K562 (cell line): ENCODE measurements at regions not wholly inside any gene's neighbourhood (a gene's known extent, or its start where the extent isn't known, plus 50 kb on each side); places are given as distances from the start of the nearest gene placed in this dataset.

Source experiments
- ATAC-seq: fragments of 200-7000 bp; cut with Tn5 transposase; 3 replicates; pipeline ENCODE4 v1.9.1; 2020; ENCODE audit warnings: moderate library complexity
- BruUV-seq: library from RNA; stranded (reverse); fragments of 400-500 nt; replicated peaks from 2 replicates; lab custom pipeline; 2021; lab: Mats Ljungman, UMichigan
- CTCF ChIA-PET: fragments of 300-600 bp; formaldehyde crosslinking; extraction: SDS; loops from one replicate; lab custom pipeline; 2021; ENCODE audit warnings: low intra/inter-chr PET ratio; lab: Yijun Ruan, JAX
- POLR2A ChIA-PET: fragments of 300-600, 350-650 bp; sonication (Branson Sonifier 250); formaldehyde crosslinking; extraction: SDS; loops from one replicate; lab custom pipeline; 2021; ENCODE audit warnings: antibody characterized with exemption, inconsistent platforms; lab: Yijun Ruan, JAX
- DNase-seq, 4 experiments: peaks; one replicate each; pipeline versions ENCODE4 v3.0.0 to v3.0.0-alpha.2; 2011 to 2018; ENCODE audit warnings: low spot score in 3 of 4, mixed read lengths in 3 of 4; ENCODE audit errors: extremely low read depth in 1 of 4
- FAIRE-seq: peaks from 2 replicates; lab custom pipeline; 2011; peaks lifted over from hg19 to GRCh38; lab: Jason Lieb, UNC
- H2AFZ ChIP-seq: 2 replicates; pipeline ENCODE4 v1.6.0; 2011; ENCODE audit warnings: low read depth, low read length, control low read depth, inconsistent platforms
- H3K27ac ChIP-seq: fragments of 200-600 bp; 3 replicates; pipeline ENCODE4 v1.8.0; 2011; ENCODE audit warnings: low read depth, mild to moderate bottlenecking, control low read depth, inconsistent platforms, low read length, moderate library complexity, mixed read lengths; ENCODE audit errors: extremely low read depth
- H3K27me3 ChIP-seq, 2 experiments: fragments of 300-600 bp in 1 of 2; 2 replicates in 1 of 2; 3 replicates in 1 of 2; pipeline versions ENCODE4 v1.6.0 to v1.8.0; 2011; ENCODE audit warnings: inconsistent platforms in 2 of 2, low read length in 2 of 2, mild to moderate bottlenecking in 1 of 2, mixed read lengths in 1 of 2, moderate library complexity in 1 of 2; ENCODE audit not compliant: control insufficient read depth in 2 of 2, insufficient read depth in 2 of 2
- H3K36me3 ChIP-seq: fragments of 300-600 bp; 3 replicates; pipeline ENCODE4 v1.8.0; 2011; ENCODE audit warnings: mild to moderate bottlenecking, low read length, inconsistent platforms; ENCODE audit not compliant: control insufficient read depth, insufficient read depth
- H3K4me1 ChIP-seq, 2 experiments: fragments of 200-600 bp in 1 of 2; replicated peaks in 1 of 2; 2 replicates in 1 of 2; 3 replicates in 1 of 2; pipeline versions ENCODE4 v1.5.1 to v1.8.0; 2011; ENCODE audit warnings: inconsistent platforms in 2 of 2, low read length in 2 of 2, mild to moderate bottlenecking in 1 of 2, mixed read lengths in 1 of 2, moderate library complexity in 1 of 2; ENCODE audit not compliant: control insufficient read depth in 2 of 2, insufficient read depth in 2 of 2
- H3K4me2 ChIP-seq: 2 replicates; pipeline ENCODE4 v1.6.1; 2011; ENCODE audit warnings: low read length, control low read depth, inconsistent platforms, mixed read lengths; ENCODE audit not compliant: insufficient read depth
- H3K4me3 ChIP-seq: fragments of 200-600 bp; sonication (generic), shearing (Covaris generic); 2 replicates; pipeline ENCODE4 v1.5.1; 2016; ENCODE audit warnings: control low read depth, inconsistent platforms
- H3K79me2 ChIP-seq: fragments of 200-600 bp; 3 replicates; pipeline ENCODE4 v1.8.0; 2011; ENCODE audit warnings: low read length, inconsistent platforms; ENCODE audit not compliant: control insufficient read depth, insufficient read depth
- H3K9ac ChIP-seq, 2 experiments: 2 replicates each; pipeline versions ENCODE4 v1.6.0 to v1.6.1; 2011; ENCODE audit warnings: low read depth in 2 of 2, low read length in 2 of 2, control low read depth in 1 of 2, inconsistent platforms in 1 of 2, mild to moderate bottlenecking in 1 of 2, mixed read lengths in 1 of 2; ENCODE audit not compliant: insufficient read depth in 1 of 2
- H3K9me1 ChIP-seq: one replicate; pipeline ENCODE4 v1.6.0; 2011; ENCODE audit warnings: inconsistent platforms, mild to moderate bottlenecking, low read length, moderate library complexity; ENCODE audit not compliant: control insufficient read depth, insufficient read depth
- H3K9me3 ChIP-seq: replicated peaks from 2 replicates; pipeline ENCODE4 v1.5.1; 2011; ENCODE audit warnings: low read depth, low read length, inconsistent platforms; ENCODE audit not compliant: control insufficient read depth, insufficient read depth
- H4K20me1 ChIP-seq: replicated peaks from 2 replicates; pipeline ENCODE4 v1.6.1; 2011; ENCODE audit warnings: low read length, inconsistent platforms, mixed read lengths; ENCODE audit not compliant: control insufficient read depth, insufficient read depth
- CHD1 ChIP-seq: fragments of 200-600 bp; sonication (generic); IDR thresholded peaks from one replicate; pipeline ENCODE4 v1.6.1; 2012; ENCODE audit warnings: mild to moderate bottlenecking, moderate library complexity, low read length, inconsistent platforms
- HDAC8 ChIP-seq: fragments of 450-650 bp; IDR thresholded peaks from 2 replicates; pipeline ENCODE4 v1.6.1; 2016; ENCODE audit warnings: mild to moderate bottlenecking, missing genetic modification characterization, moderate library complexity, missing compliant biosample characterization
- SMAD3 ChIP-seq: fragments of 450-650 bp; formaldehyde crosslinking; conservative IDR thresholded peaks from 2 replicates; pipeline ENCODE4 v1.4.0; 2020; ENCODE audit warnings: mild to moderate bottlenecking
- TCF7L2 ChIP-seq: fragments of 150-350 bp; IDR thresholded peaks from 2 replicates; pipeline ENCODE4 v1.6.1; 2016; ENCODE audit warnings: low read depth, mild to moderate bottlenecking, low read length, moderate library complexity
- U2AF1 ChIP-seq: fragments of 200-400 bp; formaldehyde crosslinking; optimal IDR thresholded peaks from 2 replicates; pipeline ENCODE3; 2017; ENCODE audit warnings: mild to moderate bottlenecking, low read depth, low read length, moderate library complexity
- U2AF2 ChIP-seq: fragments of 200-400 bp; formaldehyde crosslinking; optimal IDR thresholded peaks from 2 replicates; pipeline ENCODE3; 2017; ENCODE audit warnings: low read depth, mild to moderate bottlenecking, low read length
- WGBS: fragments of 100-300 bp; shearing (Covaris generic); methylation state at CpG from one replicate; pipeline ENCODE4 v1.1.6; 2016; ENCODE audit warnings: low coverage, mixed read lengths; ENCODE audit not compliant: insufficient coverage; ENCODE audit errors: missing lambda C conversion rate; 5-methylcytosine and 5-hydroxymethylcytosine counted together
- in situ Hi-C: fragments of 300-500 bp; cut with MboI; formaldehyde crosslinking; loops from 4 replicates; pipeline ENCODE4 v1.15.0; 2018; ENCODE audit warnings: inconsistent platforms, mixed read lengths
- intact Hi-C: fragments of 100-400 bp; cut with micrococcal nuclease; formaldehyde crosslinking; loops from 2 replicates; pipeline ENCODE4 v1.14.2; 2022
- TF ChIP-seq, protein P1 (sequence below): fragments of 450-650 bp; conservative IDR thresholded peaks from 2 replicates; pipeline ENCODE4 v1.6.1; 2016; ENCODE audit warnings: missing genetic modification characterization, low read depth, mild to moderate bottlenecking, control low read depth, missing compliant biosample characterization

DNA sequence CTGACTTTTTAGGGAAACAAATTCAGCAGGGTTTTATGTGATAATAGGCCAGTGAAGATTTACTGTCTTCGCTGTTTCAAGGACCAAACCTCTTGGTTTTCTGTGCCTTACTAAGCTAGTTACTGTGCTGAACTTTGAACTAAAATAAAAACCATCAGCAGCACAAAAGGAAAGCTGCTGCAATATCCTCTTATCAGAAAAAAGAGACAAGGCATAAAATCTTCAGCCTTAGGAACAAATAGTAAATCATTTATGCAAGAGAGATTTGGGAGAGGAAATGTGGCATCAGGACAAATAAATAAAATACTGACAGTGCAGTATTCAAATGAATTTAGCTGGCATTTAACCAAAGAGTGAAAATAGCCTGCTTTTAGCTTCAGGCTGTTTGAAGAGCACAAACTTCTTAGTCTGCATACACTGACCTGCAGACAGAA is 64.1 kb upstream of the EHBP1 start:
- TF ChIP-seq, protein P1, sequence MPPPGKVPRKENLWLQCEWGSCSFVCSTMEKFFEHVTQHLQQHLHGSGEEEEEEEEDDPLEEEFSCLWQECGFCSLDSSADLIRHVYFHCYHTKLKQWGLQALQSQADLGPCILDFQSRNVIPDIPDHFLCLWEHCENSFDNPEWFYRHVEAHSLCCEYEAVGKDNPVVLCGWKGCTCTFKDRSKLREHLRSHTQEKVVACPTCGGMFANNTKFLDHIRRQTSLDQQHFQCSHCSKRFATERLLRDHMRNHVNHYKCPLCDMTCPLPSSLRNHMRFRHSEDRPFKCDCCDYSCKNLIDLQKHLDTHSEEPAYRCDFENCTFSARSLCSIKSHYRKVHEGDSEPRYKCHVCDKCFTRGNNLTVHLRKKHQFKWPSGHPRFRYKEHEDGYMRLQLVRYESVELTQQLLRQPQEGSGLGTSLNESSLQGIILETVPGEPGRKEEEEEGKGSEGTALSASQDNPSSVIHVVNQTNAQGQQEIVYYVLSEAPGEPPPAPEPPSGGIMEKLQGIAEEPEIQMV: no peak
- TF ChIP-seq SMAD3 (CRISPR knock-in tag) (no peak), U2AF1 (no peak), U2AF2 (no peak), TCF7L2 (no peak), HDAC8 (tag) (no peak), CHD1 (no peak)
- TF ChIP-seq, all 486 proteins: peak for 0
- Histone ChIP-seq H3K9me1 (no peaks in the 10 kb centered on the region), H3K36me3 (no peaks in the 10 kb centered on the region), H3K27me3 (peaks cover 0 to 3% of the 10 kb centered on the region in 2 experiments; a peak in 2 of 5 replicates), H2AFZ (no peak overlapping the region), H3K4me2 (no peak overlapping the region), H3K4me1 (no peaks in the 10 kb centered on the region), H3K79me2 (no peaks in the 10 kb centered on the region), H3K9me3 (no peaks in the 10 kb centered on the region), H3K4me3 (no peak overlapping the region), H3K9ac (no peak overlapping the region), H3K27ac (no peak overlapping the region), H4K20me1 (no peaks in the 10 kb centered on the region)
- in situ Hi-C loops: no loop called here
- WGBS: 0% methylated on average over 1 of the region's 1 CpG
- CTCF ChIA-PET: no interaction called here
- BruUV-seq: no TSS peak
- DNase-seq (no peak), FAIRE-seq (no peak), ATAC-seq (no peak)
- intact Hi-C loops: no loop called here
- POLR2A ChIA-PET: interaction anchor here (1.5 kb wide), 1 partner anchor 64 kb away, joined by 3 read pairs; the partner anchor contains the start of gene EHBP1
